ENCODE measurements at regions not wholly inside any gene's neighbourhood (a gene's known extent, or its start where the extent isn't known, plus 50 kb on each side); places are given as distances from the start of the nearest gene placed in this dataset.

- no peak for TF ChIP-seq CTCF (IDR thresholded peaks at IDR 0.05)
- no peak for TF ChIP-seq NR3C1 (IDR thresholded peaks at IDR 0.05)
- no peak for TF ChIP-seq ESRRA (IDR thresholded peaks at IDR 0.05; ENCODE audit: borderline replicate concordance, low read length)
- no peak for TF ChIP-seq POLR2A (IDR thresholded peaks at IDR 0.05; ENCODE audit: low read length)
- TF ChIP-seq MAFK (IDR thresholded peaks at IDR 0.05; ENCODE audit: partially characterized antibody), result no peak
- TF ChIP-seq RNF2 (IDR thresholded peaks at IDR 0.05; ENCODE audit: borderline replicate concordance, low read depth), result no peak
- no peak for TF ChIP-seq BCL3 (IDR thresholded peaks at IDR 0.05)
- no peak for TF ChIP-seq MAX (IDR thresholded peaks at IDR 0.05)
- TF ChIP-seq CHD4 (IDR thresholded peaks at IDR 0.05; ENCODE audit: borderline replicate concordance), result no peak
- no peak for TF ChIP-seq EP300 (IDR thresholded peaks at IDR 0.05)
- no peak for TF ChIP-seq CHD2 (IDR thresholded peaks at IDR 0.05; ENCODE audit: low read length, partially characterized antibody)
- no peak for TF ChIP-seq JUN (IDR thresholded peaks at IDR 0.05)
- no peak for TF ChIP-seq CBX2 (IDR thresholded peaks at IDR 0.05; ENCODE audit: borderline replicate concordance, low read depth)
These were observed 70.1 kb upstream of the STAM2 start for GRCh38 chr2:152245653-152246052.
